ENCODE measurements at regions not wholly inside any gene's neighbourhood (a gene's known extent, or its start where the extent isn't known, plus 50 kb on each side); places are given as distances from the start of the nearest gene placed in this dataset.

GRCh38 chr13:106117035-106117434 lies 418.4 kb downstream of the EFNB2 start:
- peak overlapping the region; percentile 5 for H2BK5ac ChIP-seq (ENCODE audit: low read depth, low read length, poor library complexity, severe bottlenecking)
- no peak overlapping the region for H3K4me2 ChIP-seq (ENCODE audit: low read depth, low read length)
- in situ Hi-C loops (cut with MboI; ENCODE audit: low sequenced_read_pairs): no loop called here
- H3K14ac ChIP-seq (replicated peaks; ENCODE audit: low read depth, low read length): no peak overlapping the region
- no peak overlapping the region for H3K4me3 ChIP-seq (ENCODE audit: insufficient read depth, low read depth, low read length)
- H4K20me1 ChIP-seq (ENCODE audit: insufficient read depth, low read length): no peaks in the 10 kb centered on the region
- H2AFZ ChIP-seq (replicated peaks; ENCODE audit: low read length, poor library complexity): no peak overlapping the region
- no peak overlapping the region for H2BK15ac ChIP-seq (ENCODE audit: low read depth, low read length)
- H3K9me1 ChIP-seq (ENCODE audit: insufficient read depth, low read length): no peaks in the 10 kb centered on the region
- dilution Hi-C loops (cut with HindIII; ENCODE audit: low sequenced_read_pairs, unreplicated experiment): no loop called here
- intact Hi-C loops (cut with micrococcal nuclease): no loop called here
- peak overlapping the region; percentile 27 for H2BK120ac ChIP-seq (ENCODE audit: low read depth, low read length)
- H2AK9ac ChIP-seq (replicated peaks; ENCODE audit: low read depth, low read length, poor library complexity): no peak overlapping the region
- DNase-seq: peak; percentile 77
- H3K27me3 ChIP-seq (ENCODE audit: control insufficient read depth, insufficient read depth, low read length): no peaks in the 10 kb centered on the region
- no CpG with 5 or more reads among the region's 1 CpG for WGBS, 2 experiments (ENCODE audit: extremely low coverage in 2 of 2, insufficient read length in 1 of 2)
- H3K36me3 ChIP-seq (ENCODE audit: control insufficient read depth, insufficient read depth, low read length): no peaks in the 10 kb centered on the region
- no TSS peak for BruUV-seq (replicated peaks)
- no peak for ATAC-seq (ENCODE audit: low read depth)
- H3K18ac ChIP-seq (ENCODE audit: low read depth, low read length): peak overlapping the region; percentile 27; the same call in 1 of the 2 replicates
- no peak overlapping the region for H4K91ac ChIP-seq (ENCODE audit: insufficient read depth, low read depth, low read length)
- H4K5ac ChIP-seq (ENCODE audit: low read depth, low read length): no peak overlapping the region; the same call in 1 of the 2 replicates
- H3K27ac ChIP-seq (ENCODE audit: insufficient read depth, low read length): no peak overlapping the region
- H3K4me1 ChIP-seq (ENCODE audit: control insufficient read depth, insufficient read depth, low read length): peaks cover 4% of the 10 kb centered on the region
- H2AK5ac ChIP-seq (ENCODE audit: low read depth, low read length): no peak overlapping the region
- no peak overlapping the region; the same call in 1 of the 2 replicates for H3K4ac ChIP-seq (ENCODE audit: low read depth, low read length)
- H2BK20ac ChIP-seq (ENCODE audit: low read depth, low read length): peak overlapping the region; percentile 4
- peak overlapping the region in 1 of 2 experiments; percentile 1; a peak in 1 of 4 replicates for H4K8ac ChIP-seq (ENCODE audit: low read depth in 2 of 2, low read length in 2 of 2)
- H3K56ac ChIP-seq (ENCODE audit: extremely low read depth, insufficient read depth, low read length): no peak overlapping the region
- H3K23ac ChIP-seq (ENCODE audit: low read depth, low read length): peak overlapping the region; percentile 0; the same call in 1 of the 2 replicates
- ChIA-PET CTCF (interaction anchor here (0.7 kb wide), 1 partner anchor 781 kb away, joined by 3 read pairs; no protein-coding TSS in a partner anchor), POLR2A (ENCODE audit: unreplicated experiment) (no interaction called here)
- H3K79me1 ChIP-seq (ENCODE audit: low read depth in 1 of 2, low read length in 2 of 2): no peaks in the 10 kb centered on the region
- TF ChIP-seq, protein P1, sequence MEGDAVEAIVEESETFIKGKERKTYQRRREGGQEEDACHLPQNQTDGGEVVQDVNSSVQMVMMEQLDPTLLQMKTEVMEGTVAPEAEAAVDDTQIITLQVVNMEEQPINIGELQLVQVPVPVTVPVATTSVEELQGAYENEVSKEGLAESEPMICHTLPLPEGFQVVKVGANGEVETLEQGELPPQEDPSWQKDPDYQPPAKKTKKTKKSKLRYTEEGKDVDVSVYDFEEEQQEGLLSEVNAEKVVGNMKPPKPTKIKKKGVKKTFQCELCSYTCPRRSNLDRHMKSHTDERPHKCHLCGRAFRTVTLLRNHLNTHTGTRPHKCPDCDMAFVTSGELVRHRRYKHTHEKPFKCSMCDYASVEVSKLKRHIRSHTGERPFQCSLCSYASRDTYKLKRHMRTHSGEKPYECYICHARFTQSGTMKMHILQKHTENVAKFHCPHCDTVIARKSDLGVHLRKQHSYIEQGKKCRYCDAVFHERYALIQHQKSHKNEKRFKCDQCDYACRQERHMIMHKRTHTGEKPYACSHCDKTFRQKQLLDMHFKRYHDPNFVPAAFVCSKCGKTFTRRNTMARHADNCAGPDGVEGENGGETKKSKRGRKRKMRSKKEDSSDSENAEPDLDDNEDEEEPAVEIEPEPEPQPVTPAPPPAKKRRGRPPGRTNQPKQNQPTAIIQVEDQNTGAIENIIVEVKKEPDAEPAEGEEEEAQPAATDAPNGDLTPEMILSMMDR (conservative IDR thresholded peaks at IDR 0.05; ENCODE audit: low read depth, low read length): no peak
- TF ChIP-seq ELK1 (IDR thresholded peaks at IDR 0.05; ENCODE audit: borderline replicate concordance, low read depth, low read length): no peak
- TF ChIP-seq CHD1 (IDR thresholded peaks at IDR 0.05; ENCODE audit: low read depth, low read length): no peak
- TF ChIP-seq RCOR1 (IDR thresholded peaks at IDR 0.05; ENCODE audit: insufficient replicate concordance, low read length): no peak
- 0 out of 2 replicates have a peak, but pooled peaks have one; percentile 5 for TF ChIP-seq FOS (IDR thresholded peaks at IDR 0.05; ENCODE audit: low read depth, low read length)
- no peak overlapping the region for H3K9ac ChIP-seq (ENCODE audit: low read depth, low read length)
- no peaks in the 10 kb centered on the region for H3K9me3 ChIP-seq (ENCODE audit: control insufficient read depth, insufficient read depth, low read length)

Measured in IMR-90 (cell line).